AG09319 (cell line): ENCODE measurements at regions not wholly inside any gene's neighbourhood (a gene's known extent, or its start where the extent isn't known, plus 50 kb on each side); places are given as distances from the start of the nearest gene placed in this dataset.

Experiments
- DNase-seq: peaks from one replicate; pipeline ENCODE4 v3.0.0-alpha.2; 2010; ENCODE audit warnings: low read depth; ENCODE audit errors: extremely low read depth
- CTCF ChIP-seq: IDR thresholded peaks from 2 replicates; pipeline ENCODE4 v1.5.1; 2011; ENCODE audit warnings: low read depth, mild to moderate bottlenecking, inconsistent platforms, low read length, moderate library complexity

GRCh38 chr2:219820767-219821166 lies 193.3 kb downstream of the SLC4A3 start:
- DNase-seq: no peak

GRCh38 chr2:219823574-219823973 lies 196.1 kb downstream of the SLC4A3 start:
- DNase-seq: no peak

More at GRCh38 chr2:219820767-219821166, 193.3 kb downstream of the SLC4A3 start:
- no peak for TF ChIP-seq CTCF

GRCh38 chr2:219824996-219825395 lies 197.6 kb downstream of the SLC4A3 start:
- TF ChIP-seq CTCF: no peak
- DNase-seq: no peak

More at GRCh38 chr2:219823574-219823973, 196.1 kb downstream of the SLC4A3 start:
- TF ChIP-seq CTCF: no peak

GRCh38 chr2:219828127-219828526 lies 200.7 kb downstream of the SLC4A3 start:
- TF ChIP-seq CTCF: no peak
- DNase-seq: no peak

GRCh38 chr2:219829667-219830352 lies 202.4 kb downstream of the SLC4A3 start:
- DNase-seq: no peak
- TF ChIP-seq CTCF: no peak

GRCh38 chr2:219830353-219830738 lies 202.9 kb downstream of the SLC4A3 start:
- DNase-seq: no peak
- TF ChIP-seq CTCF: no peak

- TF ChIP-seq CTCF: no peak
- no peak for DNase-seq
These were observed 204.5 kb downstream of the SLC4A3 start for GRCh38 chr2:219831957-219832356.
